ENCODE measurements at regions not wholly inside any gene's neighbourhood (a gene's known extent, or its start where the extent isn't known, plus 50 kb on each side); places are given as distances from the start of the nearest gene placed in this dataset.

DNA sequence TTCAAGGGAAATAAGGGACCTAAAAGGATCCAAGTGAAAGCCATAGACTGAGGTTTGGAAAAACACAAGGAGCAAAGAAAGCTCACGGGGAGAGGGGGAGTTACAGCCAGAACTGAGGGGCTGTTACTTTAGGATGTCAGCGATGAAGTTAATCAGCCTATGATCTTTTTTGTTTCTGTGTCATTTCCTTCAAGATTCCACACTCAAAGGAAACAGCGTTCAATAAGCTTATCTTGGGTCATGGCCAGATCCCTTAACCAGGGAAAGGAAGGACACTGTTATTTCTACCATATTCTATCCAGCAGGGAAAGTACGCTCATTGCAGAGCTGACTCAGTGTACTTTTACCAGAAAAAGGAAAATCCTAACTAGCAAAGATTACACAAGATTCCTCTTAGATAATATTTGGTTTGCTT is 132.8 kb downstream of the PFDN4 start:
- no peaks in the 10 kb centered on the region for H3K36me3 Mint-ChIP-seq
- no peak overlapping the region for H3K4me3 ChIP-seq (replicated peaks in 1 of 3; ENCODE audit: low read depth in 2 of 3, low read length in 3 of 3)
- peaks cover 0 to 2% (median 0%) of the 10 kb centered on the region in 3 donors for H3K27me3 Mint-ChIP-seq (ENCODE audit: low read depth in 3 of 3)
- no peaks in the 10 kb centered on the region for H3K4me1 ChIP-seq (ENCODE audit: control insufficient read depth in 1 of 2, insufficient read depth in 2 of 2, low read length in 2 of 2)
- no peaks in the 10 kb centered on the region for H3K9me3 ChIP-seq (replicated peaks in 1 of 2; ENCODE audit: control insufficient read depth in 1 of 2, insufficient read depth in 1 of 2, low read length in 2 of 2)
- no peaks in the 10 kb centered on the region for H3K79me2 ChIP-seq (ENCODE audit: insufficient read depth, low read length)
- WGBS (ENCODE audit: insufficient coverage): no CpG with 5 or more reads among the region's 4 CpGs
- intact Hi-C loops (cut with micrococcal nuclease): no loop called here
- no peak overlapping the region for H3K4me2 ChIP-seq (replicated peaks; ENCODE audit: extremely low read depth, low read length, poor library complexity, severe bottlenecking)
- H3K9ac ChIP-seq (ENCODE audit: insufficient read depth, low read length, poor library complexity, severe bottlenecking): no peak overlapping the region
- no peaks in the 10 kb centered on the region for H3K4me1 Mint-ChIP-seq
- H3K27me3 ChIP-seq (ENCODE audit: control insufficient read depth in 2 of 2, insufficient read depth in 2 of 2, low read length in 2 of 2): no peaks in the 10 kb centered on the region
- no peaks in the 10 kb centered on the region for H3K36me3 ChIP-seq (replicated peaks in 1 of 2; ENCODE audit: control insufficient read depth in 1 of 2, insufficient read depth in 2 of 2, low read length in 2 of 2)
- no peak overlapping the region for H3K27ac Mint-ChIP-seq
- DNase-seq: no peak
- H3K9me3 Mint-ChIP-seq: peaks cover 0 to 2% (median 0%) of the 10 kb centered on the region in 7 donors
- no peaks in the 10 kb centered on the region for H4K20me1 ChIP-seq (ENCODE audit: insufficient read depth, low read length)
- H3K4me3 Mint-ChIP-seq: no peak overlapping the region
- H2AFZ ChIP-seq (ENCODE audit: insufficient read depth, low read depth, low read length, poor library complexity, severe bottlenecking): no peak overlapping the region
- H3K27ac ChIP-seq (ENCODE audit: low read depth in 1 of 2, low read length in 2 of 2): no peak overlapping the region
- TF ChIP-seq, protein P1, sequence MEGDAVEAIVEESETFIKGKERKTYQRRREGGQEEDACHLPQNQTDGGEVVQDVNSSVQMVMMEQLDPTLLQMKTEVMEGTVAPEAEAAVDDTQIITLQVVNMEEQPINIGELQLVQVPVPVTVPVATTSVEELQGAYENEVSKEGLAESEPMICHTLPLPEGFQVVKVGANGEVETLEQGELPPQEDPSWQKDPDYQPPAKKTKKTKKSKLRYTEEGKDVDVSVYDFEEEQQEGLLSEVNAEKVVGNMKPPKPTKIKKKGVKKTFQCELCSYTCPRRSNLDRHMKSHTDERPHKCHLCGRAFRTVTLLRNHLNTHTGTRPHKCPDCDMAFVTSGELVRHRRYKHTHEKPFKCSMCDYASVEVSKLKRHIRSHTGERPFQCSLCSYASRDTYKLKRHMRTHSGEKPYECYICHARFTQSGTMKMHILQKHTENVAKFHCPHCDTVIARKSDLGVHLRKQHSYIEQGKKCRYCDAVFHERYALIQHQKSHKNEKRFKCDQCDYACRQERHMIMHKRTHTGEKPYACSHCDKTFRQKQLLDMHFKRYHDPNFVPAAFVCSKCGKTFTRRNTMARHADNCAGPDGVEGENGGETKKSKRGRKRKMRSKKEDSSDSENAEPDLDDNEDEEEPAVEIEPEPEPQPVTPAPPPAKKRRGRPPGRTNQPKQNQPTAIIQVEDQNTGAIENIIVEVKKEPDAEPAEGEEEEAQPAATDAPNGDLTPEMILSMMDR (IDR thresholded peaks at IDR 0.05): no peak

DNA sequence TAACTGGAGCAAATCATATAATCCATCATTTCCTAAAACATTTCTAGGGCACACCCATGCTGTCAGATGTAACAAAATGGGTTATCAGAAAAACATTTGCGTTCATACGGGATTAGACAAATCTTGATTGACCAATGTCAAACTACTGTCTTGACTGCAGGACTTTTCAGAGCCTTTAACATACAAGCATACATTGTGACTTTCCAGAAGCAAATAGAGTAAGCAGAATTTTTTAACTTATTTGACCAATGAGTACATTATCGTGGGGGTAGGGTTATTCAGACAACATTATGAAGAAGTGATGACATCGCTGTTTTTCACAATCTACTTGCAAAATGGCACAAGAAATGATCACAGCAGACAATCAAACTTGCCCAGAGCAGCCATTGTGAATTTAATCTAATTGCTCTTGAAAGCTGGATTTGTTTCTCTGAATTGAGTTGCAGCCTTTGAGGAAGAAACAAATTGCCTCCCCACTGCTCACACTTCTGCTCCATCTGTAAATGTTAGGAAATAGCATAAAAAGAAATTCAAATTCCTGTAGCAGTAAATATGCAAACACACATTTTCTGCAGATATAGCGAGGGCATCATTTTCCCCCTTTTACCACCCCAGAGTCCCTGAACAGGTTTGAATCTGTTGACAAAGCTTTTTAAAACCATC is 133.0 kb upstream of the DOK5 start:
- peaks cover 0 to 2% (median 0%) of the 10 kb centered on the region in 7 donors for H3K9me3 Mint-ChIP-seq
- no peak overlapping the region for H3K27ac Mint-ChIP-seq
- TF ChIP-seq, protein P1 (IDR thresholded peaks at IDR 0.05): no peak
- no peaks in the 10 kb centered on the region for H3K36me3 ChIP-seq (replicated peaks in 1 of 2; ENCODE audit: control insufficient read depth in 1 of 2, insufficient read depth in 2 of 2, low read length in 2 of 2)
- peaks cover 0 to 2% (median 0%) of the 10 kb centered on the region in 3 donors for H3K27me3 Mint-ChIP-seq (ENCODE audit: low read depth in 3 of 3)
- DNase-seq: no peak
- H3K4me2 ChIP-seq (replicated peaks; ENCODE audit: extremely low read depth, low read length, poor library complexity, severe bottlenecking): no peak overlapping the region
- H4K20me1 ChIP-seq (ENCODE audit: insufficient read depth, low read length): no peaks in the 10 kb centered on the region
- no peaks in the 10 kb centered on the region for H3K79me2 ChIP-seq (ENCODE audit: insufficient read depth, low read length)
- no peak overlapping the region for H3K4me3 Mint-ChIP-seq
- H3K9ac ChIP-seq (ENCODE audit: insufficient read depth, low read length, poor library complexity, severe bottlenecking): no peak overlapping the region
- H3K36me3 Mint-ChIP-seq: no peaks in the 10 kb centered on the region
- no peaks in the 10 kb centered on the region for H3K4me1 ChIP-seq (ENCODE audit: control insufficient read depth in 1 of 2, insufficient read depth in 2 of 2, low read length in 2 of 2)
- no peak overlapping the region for H2AFZ ChIP-seq (ENCODE audit: insufficient read depth, low read depth, low read length, poor library complexity, severe bottlenecking)
- peaks cover 3% of the 10 kb centered on the region for H3K4me1 Mint-ChIP-seq
- WGBS (ENCODE audit: insufficient coverage): 100% methylated on average over 2 of the region's 5 CpGs
- no peak overlapping the region for H3K27ac ChIP-seq (ENCODE audit: low read depth in 1 of 2, low read length in 2 of 2)
- H3K27me3 ChIP-seq (ENCODE audit: control insufficient read depth in 2 of 2, insufficient read depth in 2 of 2, low read length in 2 of 2): no peaks in the 10 kb centered on the region
- H3K9me3 ChIP-seq (replicated peaks in 1 of 2; ENCODE audit: control insufficient read depth in 1 of 2, insufficient read depth in 1 of 2, low read length in 2 of 2): no peaks in the 10 kb centered on the region
- intact Hi-C loops (cut with micrococcal nuclease): no loop called here
- H3K4me3 ChIP-seq (replicated peaks in 1 of 3; ENCODE audit: low read depth in 2 of 3, low read length in 3 of 3): no peak overlapping the region

Data from CD14-positive monocyte (primary cell).